Right hindlimb (tissue), 1 donor: ENCODE measurements at regions not wholly inside any gene's neighbourhood (a gene's known extent, or its start where the extent isn't known, plus 50 kb on each side); places are given as distances from the start of the nearest gene placed in this dataset.
A peak's percentile ranks its signal among the peaks of the same experiment; 100 is the strongest.
"Not testable (repeated sequence)": the region's sequence is repeated elsewhere in the genome, so short reads cannot be mapped to it uniquely, and the experiment has no call there.

ENCODE experiments used
- DNase-seq: peaks from one replicate; pipeline ENCODE4 v3.0.0-alpha.2; 2018

GRCh38 chr6:132198040-132198439 lies 203.2 kb downstream of the MOXD1 start:
- no peak for DNase-seq

GRCh38 chr6:132194529-132194928 lies 206.7 kb downstream of the MOXD1 start:
- DNase-seq: no peak

DNA sequence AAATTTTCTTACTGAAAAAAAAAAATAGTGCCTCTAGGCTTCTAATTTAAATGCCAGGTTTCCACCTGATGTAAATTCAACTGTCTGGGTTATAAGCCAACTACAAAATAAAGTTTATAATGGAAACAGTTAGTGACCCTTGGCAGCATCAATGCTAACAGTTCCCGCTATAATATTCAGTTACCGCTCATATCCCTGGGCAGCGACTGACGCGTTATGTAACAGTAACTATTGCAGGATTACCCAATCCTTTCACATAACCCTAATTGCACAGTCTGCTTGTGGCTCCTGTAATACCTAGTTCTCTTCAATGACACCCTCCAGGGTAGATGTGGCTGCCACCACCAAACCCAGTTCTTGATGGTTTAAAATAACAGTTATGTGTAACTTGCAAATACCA lies 208.6 kb downstream of the MOXD1 start:
- peak; percentile 62 for DNase-seq

DNA sequence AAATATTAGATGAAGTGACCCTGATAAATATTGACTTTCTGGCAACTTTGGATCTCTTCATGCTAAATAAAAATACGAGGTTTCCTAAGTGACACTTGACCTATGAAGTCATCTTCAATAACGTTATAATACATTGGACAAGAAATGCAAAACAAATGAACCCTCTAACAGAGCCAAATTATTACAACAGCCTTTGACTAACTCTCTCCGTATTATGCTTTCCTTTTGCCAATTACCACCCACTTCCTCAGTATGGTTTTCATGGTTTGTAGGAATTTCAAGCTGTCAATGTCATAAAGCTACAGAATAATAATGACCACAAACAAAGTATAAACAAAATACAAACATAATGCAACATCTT lies 210.5 kb downstream of the MOXD1 start:
- no peak for DNase-seq

- DNase-seq: no peak
Measured at GRCh38 chr6:132190097-132190814, 211.0 kb downstream of the MOXD1 start.

DNA sequence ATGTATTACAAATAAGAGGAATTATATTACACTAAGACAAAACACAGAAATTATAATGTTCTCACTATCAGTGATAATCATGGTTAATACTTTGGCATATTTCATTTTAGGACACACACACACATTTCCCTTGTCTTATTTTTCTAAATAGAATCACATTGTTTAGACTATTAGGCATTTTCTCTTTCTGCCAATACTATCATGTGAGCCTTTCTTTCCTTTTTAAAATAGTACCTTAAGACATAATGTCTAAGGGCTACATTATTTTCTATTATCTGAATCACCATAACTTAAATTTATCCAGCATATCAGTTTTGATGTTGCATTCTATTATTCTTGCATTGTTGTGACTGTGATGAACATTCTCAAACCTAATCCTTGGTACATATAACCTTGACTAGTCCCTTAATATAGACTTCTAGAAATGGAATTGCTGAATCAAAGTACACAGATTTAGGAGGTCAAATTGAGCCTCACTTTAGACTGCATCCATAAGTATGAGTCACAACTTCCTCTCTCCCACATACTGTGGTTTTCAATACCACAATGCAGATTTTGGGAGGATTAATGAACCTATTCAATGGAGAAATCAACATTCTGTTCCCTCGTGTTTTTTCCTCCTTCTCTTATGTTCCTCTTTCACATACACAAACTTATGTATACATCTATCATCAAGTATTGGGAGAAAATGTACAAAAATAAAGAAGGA lies 212.6 kb downstream of the MOXD1 start:
- no peak for DNase-seq

DNA sequence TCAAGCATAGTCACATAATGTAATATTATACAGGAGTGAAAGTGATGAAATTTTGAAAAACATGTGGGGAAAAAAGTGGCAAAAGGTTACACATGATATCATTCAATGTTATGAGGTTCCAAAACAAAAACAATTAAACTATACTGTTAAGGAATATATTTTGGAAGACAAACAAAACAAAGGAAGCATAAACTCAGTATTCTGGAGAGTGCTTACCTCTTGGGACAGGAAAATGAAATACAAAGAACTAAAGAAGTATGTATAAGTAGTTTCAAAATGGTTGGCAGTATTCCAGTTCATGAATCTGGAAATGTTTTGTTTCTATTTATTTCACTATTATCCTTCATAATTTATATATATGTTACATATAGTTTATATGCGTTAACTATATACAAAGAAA lies 213.5 kb downstream of the MOXD1 start:
- no peak for DNase-seq

DNA sequence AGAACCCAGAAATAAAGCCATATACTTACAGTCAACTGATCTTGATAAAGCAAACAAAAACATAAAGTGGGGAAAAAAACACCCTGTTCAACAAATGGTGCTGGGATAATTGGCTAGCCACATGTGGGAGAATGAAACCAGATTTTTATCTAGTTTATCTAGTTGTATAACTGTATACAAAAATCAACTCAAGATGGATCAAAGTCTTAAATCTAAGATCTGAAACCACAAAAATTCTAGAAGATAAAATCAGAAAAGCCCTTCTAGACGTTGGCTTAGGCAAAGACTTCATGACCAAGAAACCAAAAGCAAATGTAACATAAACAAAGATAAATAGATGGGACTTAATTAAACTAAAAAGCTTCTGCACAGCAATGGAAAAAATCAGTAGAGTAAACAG lies 216.3 kb downstream of the MOXD1 start:
- DNase-seq: not testable (repeated sequence)

GRCh38 chr6:132179955-132180354 lies 221.3 kb downstream of the MOXD1 start:
- no peak for DNase-seq

- DNase-seq: no peak
Measured at GRCh38 chr6:132174919-132175318, 223.7 kb upstream of the CCN2 start.

- DNase-seq: no peak
Measured at GRCh38 chr6:132168961-132169360, 217.8 kb upstream of the CCN2 start.

DNA sequence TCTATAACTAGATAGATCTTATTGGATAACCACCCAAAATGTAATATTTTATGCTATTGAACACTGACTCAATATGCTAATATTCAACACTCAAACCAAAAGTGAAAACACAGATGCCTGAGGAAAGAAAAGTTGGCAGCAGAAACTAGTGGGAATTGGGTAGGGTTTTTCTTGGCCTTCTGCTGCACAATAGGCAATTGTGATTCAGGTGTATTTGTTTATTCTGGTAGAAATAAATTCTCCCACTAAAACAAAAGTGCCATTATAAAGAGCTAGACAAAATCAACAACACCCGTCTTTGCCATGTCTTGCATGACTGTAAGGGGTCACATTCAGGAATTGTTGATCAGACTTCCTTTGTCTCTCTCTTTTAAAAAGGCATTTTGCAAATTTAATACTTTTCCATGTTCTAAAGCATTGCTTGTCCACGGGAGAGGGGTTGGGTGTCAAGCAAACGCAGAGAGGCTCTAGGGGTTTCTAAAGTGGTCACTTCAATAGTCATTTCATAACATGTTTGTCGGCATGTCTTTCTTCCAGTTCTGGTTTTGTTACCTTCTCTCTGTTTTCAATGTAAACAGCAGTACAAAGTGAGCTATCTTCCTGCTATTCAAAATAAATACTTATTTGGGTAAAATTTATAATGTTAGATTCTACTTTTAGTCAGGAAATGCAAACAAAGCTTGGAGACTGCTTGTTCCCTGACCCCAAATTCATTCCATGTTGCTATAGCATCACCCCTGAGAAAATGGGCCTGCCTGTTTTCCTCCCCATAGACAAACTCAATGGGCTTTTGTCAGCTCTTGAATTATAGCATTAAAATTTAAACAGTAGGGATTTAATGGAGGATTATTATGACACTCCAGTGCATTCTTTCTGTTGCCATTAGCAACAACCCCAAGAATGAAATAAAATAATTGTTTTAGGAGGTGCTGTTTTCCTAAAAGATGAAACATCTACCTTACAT lies 217.0 kb upstream of the CCN2 start:
- no peak for DNase-seq

- DNase-seq: no peak
Measured at GRCh38 chr6:132166526-132167051, 215.4 kb upstream of the CCN2 start.

DNA sequence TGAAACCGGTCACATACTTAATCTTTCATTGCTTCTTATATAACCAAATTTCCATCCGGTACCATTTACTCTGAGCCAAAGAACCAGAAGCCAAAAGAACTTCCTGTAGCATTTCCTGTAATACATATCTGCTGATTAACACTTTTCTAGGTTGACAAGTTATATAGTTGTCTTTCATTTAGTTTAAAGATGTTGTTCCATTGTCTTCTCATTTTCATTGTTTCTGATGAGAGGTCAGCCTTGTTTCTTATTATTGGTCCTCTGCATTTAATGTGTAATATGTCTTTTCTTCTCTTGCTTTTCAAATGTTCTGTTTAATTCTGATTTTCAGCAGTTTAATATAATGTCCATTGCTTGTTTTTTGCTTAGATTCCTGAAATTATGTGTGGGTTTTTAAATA lies 214.5 kb upstream of the CCN2 start:
- no peak for DNase-seq

- DNase-seq: no peak
Measured at GRCh38 chr6:132161283-132161682, 210.1 kb upstream of the CCN2 start.

DNA sequence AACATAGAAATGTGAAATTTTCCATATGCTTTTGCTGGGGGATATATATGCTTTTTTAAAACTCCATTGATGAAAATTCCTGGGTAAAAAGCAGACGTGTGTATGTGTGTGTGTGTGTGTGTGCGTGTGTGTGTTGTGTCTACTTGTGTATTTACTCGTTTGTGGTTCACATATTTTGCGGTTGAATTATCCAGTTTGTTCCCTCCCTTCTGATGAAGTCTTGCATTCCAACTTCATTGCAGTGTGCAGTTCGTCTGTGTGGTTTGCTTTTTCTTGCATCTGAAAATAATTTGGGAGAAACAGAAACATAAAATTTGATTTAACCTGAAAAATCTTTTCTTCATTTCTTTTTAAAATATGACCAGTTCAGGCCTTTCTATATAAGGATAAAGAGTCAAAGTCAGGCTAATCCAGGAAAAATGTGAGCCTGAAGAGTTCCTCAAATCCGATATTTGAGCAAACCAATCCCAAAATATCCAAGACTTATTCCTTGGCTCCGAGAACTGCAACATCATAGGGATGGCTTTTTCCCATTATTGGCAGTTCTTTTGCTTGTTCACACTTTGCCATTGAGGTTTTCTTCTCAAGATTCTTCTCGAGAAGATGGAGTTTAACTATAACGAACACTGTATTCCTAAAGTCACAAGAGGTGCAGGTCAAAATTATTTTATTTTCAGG lies 202.2 kb upstream of the CCN2 start:
- no peak for DNase-seq

DNA sequence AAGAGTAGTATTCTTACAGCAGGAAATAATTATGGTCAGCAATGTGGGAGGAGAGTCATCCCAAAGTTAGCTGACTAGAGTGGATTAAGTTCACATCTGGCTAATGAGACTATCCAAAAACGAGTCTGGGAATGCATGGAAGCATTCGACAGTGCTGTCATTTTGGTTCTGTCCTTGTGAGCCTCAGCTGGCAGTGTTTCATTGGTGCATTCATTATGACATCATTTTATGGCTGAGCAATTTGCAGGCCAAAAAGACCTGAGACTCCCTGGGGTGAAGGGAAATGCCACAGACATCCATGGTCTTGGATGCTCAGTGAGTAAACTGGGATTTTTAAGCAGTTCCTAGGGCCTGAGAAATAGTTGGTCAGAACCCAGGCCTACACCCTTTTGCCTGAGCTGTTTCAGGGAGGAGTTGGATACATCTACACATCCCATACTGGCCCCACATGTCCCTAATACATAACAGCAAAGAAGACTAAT lies 196.4 kb upstream of the CCN2 start:
- DNase-seq: peak; percentile 74

DNA sequence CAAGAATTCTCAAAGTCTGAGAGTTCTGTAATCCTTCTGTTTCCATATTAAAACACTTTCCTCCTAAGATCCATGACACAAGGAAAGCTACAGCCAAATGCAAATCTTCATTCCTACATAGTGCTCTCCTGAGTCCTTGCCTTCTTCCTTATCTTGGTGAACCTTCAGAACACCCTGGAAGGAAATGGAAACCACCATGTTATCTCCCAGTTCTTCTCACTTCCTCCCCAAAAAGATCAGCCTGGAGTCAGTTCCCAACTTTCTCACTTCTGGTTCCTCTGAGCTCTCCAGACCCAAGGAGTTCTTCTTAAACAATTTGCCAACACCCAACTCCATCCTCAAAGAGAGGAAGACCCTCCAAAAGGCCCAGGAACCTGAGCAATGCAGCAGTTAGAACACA lies 193.3 kb upstream of the CCN2 start:
- DNase-seq: no peak

GRCh38 chr6:132143258-132143657 lies 192.1 kb upstream of the CCN2 start:
- no peak for DNase-seq

- no peak for DNase-seq
Measured at GRCh38 chr6:132142768-132143167, 191.6 kb upstream of the CCN2 start.

GRCh38 chr6:132142308-132142707 lies 191.1 kb upstream of the CCN2 start:
- no peak for DNase-seq

GRCh38 chr6:132140189-132140588 lies 189.0 kb upstream of the CCN2 start:
- DNase-seq: peak; percentile 43

DNA sequence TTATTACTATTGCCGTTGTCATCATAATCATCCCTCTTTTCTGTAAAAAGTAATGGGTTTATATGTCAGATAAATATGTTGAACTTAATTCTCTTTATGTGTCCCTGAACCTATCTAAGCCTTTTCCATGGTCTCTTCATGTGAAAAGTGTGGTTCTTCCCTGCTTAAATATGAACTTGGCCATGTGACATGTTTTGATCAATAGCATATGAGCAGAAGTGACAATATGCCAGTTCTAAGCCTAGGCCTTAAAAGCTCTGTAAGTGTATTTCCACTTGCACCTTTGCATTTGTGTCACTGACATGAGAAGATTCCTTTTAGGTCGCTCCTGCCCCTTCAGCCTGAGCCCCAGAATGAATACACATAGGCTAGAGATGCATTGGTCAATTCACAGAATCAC lies 188.4 kb upstream of the CCN2 start:
- no peak for DNase-seq
